Liver (tissue), 8 donors: ENCODE measurements at regions not wholly inside any gene's neighbourhood (a gene's known extent, or its start where the extent isn't known, plus 50 kb on each side); places are given as distances from the start of the nearest gene placed in this dataset.

ENCODE experiments used
- DNase-seq: peaks from one replicate; pipeline ENCODE4 v3.0.0-alpha.2; 2017; ENCODE audit warnings: low spot score
- H3K27ac ChIP-seq, 2 donors: one replicate each; pipeline ENCODE4 v1.7.0; 2013; ENCODE audit warnings: inconsistent platforms in 2 of 2, low read length in 2 of 2, control low read depth in 1 of 2, low read depth in 1 of 2, mild to moderate bottlenecking in 1 of 2
- H3K27me3 ChIP-seq, 4 donors: one replicate each; pipeline versions ENCODE4 v1.6.1 to v1.7.0; 2013; ENCODE audit warnings: low read length in 3 of 4, inconsistent platforms in 1 of 4, mild to moderate bottlenecking in 1 of 4, moderate library complexity in 1 of 4; ENCODE audit not compliant: control insufficient read depth in 4 of 4, insufficient read depth in 4 of 4
- H3K36me3 ChIP-seq, 4 donors: one replicate each; pipeline versions ENCODE4 v1.6.1 to v1.7.0; 2013; ENCODE audit warnings: low read length in 3 of 4, mild to moderate bottlenecking in 3 of 4, low read depth in 1 of 4, moderate library complexity in 1 of 4; ENCODE audit not compliant: control insufficient read depth in 4 of 4, insufficient read depth in 3 of 4
- H3K4me1 ChIP-seq, 4 donors: one replicate each; pipeline versions ENCODE4 v1.6.1 to v1.7.0; 2013; ENCODE audit warnings: low read length in 3 of 4, mild to moderate bottlenecking in 3 of 4, moderate library complexity in 1 of 4; ENCODE audit not compliant: control insufficient read depth in 4 of 4, insufficient read depth in 4 of 4
- H3K4me3 ChIP-seq, 3 donors: one replicate each; pipeline versions ENCODE4 v1.6.1 to v1.7.0; 2013; ENCODE audit warnings: low read length in 3 of 3, control low read depth in 1 of 3, low read depth in 1 of 3, mild to moderate bottlenecking in 1 of 3
- H3K9ac ChIP-seq, 2 donors: one replicate each; pipeline ENCODE4 v1.7.0; 2013; ENCODE audit warnings: low read length in 2 of 2, mild to moderate bottlenecking in 2 of 2, moderate library complexity in 2 of 2, control low read depth in 1 of 2, low read depth in 1 of 2
- H3K9me3 ChIP-seq, 4 donors: one replicate each; pipeline versions ENCODE4 v1.6.1 to v1.7.0; 2013; ENCODE audit warnings: low read length in 3 of 4; ENCODE audit not compliant: control insufficient read depth in 4 of 4
- EGR1 ChIP-seq, 2 donors: IDR thresholded peaks; 2 replicates each; pipeline ENCODE4 v1.6.1; 2016 to 2018; ENCODE audit warnings: antibody characterized with exemption in 2 of 2, low read depth in 2 of 2
- FOXA1 ChIP-seq: IDR thresholded peaks from 2 replicates; pipeline ENCODE4 v1.6.1; 2016; ENCODE audit warnings: antibody characterized with exemption
- FOXA2 ChIP-seq: IDR thresholded peaks from 2 replicates; pipeline ENCODE4 v1.6.1; 2016; ENCODE audit warnings: antibody characterized with exemption
- GABPA ChIP-seq, 2 donors: IDR thresholded peaks in 1 of 2; conservative IDR thresholded peaks in 1 of 2; 2 replicates each; pipeline ENCODE4 v1.6.1; 2016; ENCODE audit warnings: antibody characterized with exemption in 2 of 2, mild to moderate bottlenecking in 1 of 2, moderate library complexity in 1 of 2
- HNF4A ChIP-seq, 2 donors: conservative IDR thresholded peaks; 2 replicates each; pipeline ENCODE4 v1.6.1; 2016; ENCODE audit warnings: antibody characterized with exemption in 2 of 2, mild to moderate bottlenecking in 2 of 2
- NR2F2 ChIP-seq: IDR thresholded peaks from 2 replicates; pipeline ENCODE4 v1.6.1; 2016; ENCODE audit warnings: antibody characterized with exemption
- RAD21 ChIP-seq, 2 donors: IDR thresholded peaks; 2 replicates each; pipeline ENCODE4 v1.6.1; 2016; ENCODE audit warnings: antibody characterized with exemption in 2 of 2, mild to moderate bottlenecking in 2 of 2
- RXRA ChIP-seq, 2 donors: IDR thresholded peaks; 2 replicates each; pipeline ENCODE4 v1.6.1; 2017 to 2018; ENCODE audit warnings: antibody characterized with exemption in 2 of 2, mild to moderate bottlenecking in 1 of 2
- SP1 ChIP-seq: IDR thresholded peaks from 2 replicates; pipeline ENCODE4 v1.6.1; 2018; ENCODE audit warnings: antibody characterized with exemption, mild to moderate bottlenecking
- TAF1 ChIP-seq: conservative IDR thresholded peaks from 2 replicates; pipeline ENCODE4 v1.6.1; 2016; ENCODE audit warnings: antibody characterized with exemption, mild to moderate bottlenecking
- YY1 ChIP-seq: IDR thresholded peaks from 2 replicates; pipeline ENCODE4 v1.6.1; 2016; ENCODE audit warnings: antibody characterized with exemption, mild to moderate bottlenecking
- WGBS: extraction: QIAGEN DNeasy Blood & Tissue Kit; methylation state at CpG from one replicate; pipeline ENCODE4 v1.1.7; 2013; 5-methylcytosine and 5-hydroxymethylcytosine counted together
- TF ChIP-seq, protein P1 (sequence below): IDR thresholded peaks from 2 replicates; pipeline ENCODE4 v1.6.1; 2016; ENCODE audit warnings: antibody characterized with exemption
- TF ChIP-seq, protein P2 (sequence below): fragments of 150-350 bp; IDR thresholded peaks from 2 replicates; pipeline ENCODE4 v1.5.1; 2017; ENCODE audit warnings: improper control_type of control experiment, low read depth, low read length; ENCODE audit not compliant: missing input control
- TF ChIP-seq, protein P3 (sequence below): IDR thresholded peaks from 2 replicates; pipeline ENCODE4 v1.6.1; 2016; ENCODE audit warnings: antibody characterized with exemption
- donor health status: healthy.
- donor health status: healthy.
- donor health status: healthy.
- donor health status: healthy.
- donor health status: healthy.

DNA sequence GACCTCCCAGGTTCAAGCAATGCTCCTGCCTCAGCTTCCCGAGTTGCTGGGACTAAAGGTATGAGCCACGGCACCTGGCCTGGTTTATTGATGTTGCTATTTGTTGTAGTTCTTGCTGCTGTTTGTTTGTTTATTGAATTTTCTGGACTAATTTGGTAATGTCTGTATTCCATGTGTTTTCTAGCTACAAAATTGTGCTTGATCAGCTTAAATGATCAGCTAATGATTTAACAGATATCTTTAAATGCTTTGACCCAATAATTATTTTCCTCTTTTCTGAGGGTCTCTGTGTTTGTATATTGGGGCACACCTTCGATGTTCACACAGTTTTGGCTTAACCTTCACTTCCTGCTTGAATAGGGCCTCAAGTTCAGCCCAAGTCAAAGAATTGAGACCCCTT lies 488.1 kb upstream of the HTR2C start:
- TF ChIP-seq EGR1 (IDR thresholded peaks at IDR 0.05; ENCODE audit: low read depth in 2 of 2) = no peak
- TF ChIP-seq, protein P1, sequence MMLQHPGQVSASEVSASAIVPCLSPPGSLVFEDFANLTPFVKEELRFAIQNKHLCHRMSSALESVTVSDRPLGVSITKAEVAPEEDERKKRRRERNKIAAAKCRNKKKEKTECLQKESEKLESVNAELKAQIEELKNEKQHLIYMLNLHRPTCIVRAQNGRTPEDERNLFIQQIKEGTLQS = no peak
- TF ChIP-seq GABPA (IDR thresholded peaks at IDR 0.05 in 1 of 2, conservative IDR thresholded peaks at IDR 0.05 in 1 of 2) = no peak
- TF ChIP-seq, protein P2, sequence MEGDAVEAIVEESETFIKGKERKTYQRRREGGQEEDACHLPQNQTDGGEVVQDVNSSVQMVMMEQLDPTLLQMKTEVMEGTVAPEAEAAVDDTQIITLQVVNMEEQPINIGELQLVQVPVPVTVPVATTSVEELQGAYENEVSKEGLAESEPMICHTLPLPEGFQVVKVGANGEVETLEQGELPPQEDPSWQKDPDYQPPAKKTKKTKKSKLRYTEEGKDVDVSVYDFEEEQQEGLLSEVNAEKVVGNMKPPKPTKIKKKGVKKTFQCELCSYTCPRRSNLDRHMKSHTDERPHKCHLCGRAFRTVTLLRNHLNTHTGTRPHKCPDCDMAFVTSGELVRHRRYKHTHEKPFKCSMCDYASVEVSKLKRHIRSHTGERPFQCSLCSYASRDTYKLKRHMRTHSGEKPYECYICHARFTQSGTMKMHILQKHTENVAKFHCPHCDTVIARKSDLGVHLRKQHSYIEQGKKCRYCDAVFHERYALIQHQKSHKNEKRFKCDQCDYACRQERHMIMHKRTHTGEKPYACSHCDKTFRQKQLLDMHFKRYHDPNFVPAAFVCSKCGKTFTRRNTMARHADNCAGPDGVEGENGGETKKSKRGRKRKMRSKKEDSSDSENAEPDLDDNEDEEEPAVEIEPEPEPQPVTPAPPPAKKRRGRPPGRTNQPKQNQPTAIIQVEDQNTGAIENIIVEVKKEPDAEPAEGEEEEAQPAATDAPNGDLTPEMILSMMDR = no peak
- TF ChIP-seq TAF1 = no peak
- TF ChIP-seq, protein P3, sequence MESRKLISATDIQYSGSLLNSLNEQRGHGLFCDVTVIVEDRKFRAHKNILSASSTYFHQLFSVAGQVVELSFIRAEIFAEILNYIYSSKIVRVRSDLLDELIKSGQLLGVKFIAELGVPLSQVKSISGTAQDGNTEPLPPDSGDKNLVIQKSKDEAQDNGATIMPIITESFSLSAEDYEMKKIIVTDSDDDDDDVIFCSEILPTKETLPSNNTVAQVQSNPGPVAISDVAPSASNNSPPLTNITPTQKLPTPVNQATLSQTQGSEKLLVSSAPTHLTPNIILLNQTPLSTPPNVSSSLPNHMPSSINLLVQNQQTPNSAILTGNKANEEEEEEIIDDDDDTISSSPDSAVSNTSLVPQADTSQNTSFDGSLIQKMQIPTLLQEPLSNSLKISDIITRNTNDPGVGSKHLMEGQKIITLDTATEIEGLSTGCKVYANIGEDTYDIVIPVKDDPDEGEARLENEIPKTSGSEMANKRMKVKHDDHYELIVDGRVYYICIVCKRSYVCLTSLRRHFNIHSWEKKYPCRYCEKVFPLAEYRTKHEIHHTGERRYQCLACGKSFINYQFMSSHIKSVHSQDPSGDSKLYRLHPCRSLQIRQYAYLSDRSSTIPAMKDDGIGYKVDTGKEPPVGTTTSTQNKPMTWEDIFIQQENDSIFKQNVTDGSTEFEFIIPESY = no peak
- no peak for TF ChIP-seq NR2F2
- TF ChIP-seq SP1 = no peak
- no peak for TF ChIP-seq YY1
- no peak for TF ChIP-seq HNF4A (conservative IDR thresholded peaks at IDR 0.05)
- TF ChIP-seq FOXA2 = no peak
- TF ChIP-seq FOXA1 = no peak
- TF ChIP-seq RAD21 (IDR thresholded peaks at IDR 0.05) = no peak
- Histone ChIP-seq H3K4me3 (no peak overlapping the region), H3K9me3 (peaks cover 0 to 2% (median 0%) of the 10 kb centered on the region in 4 donors), H3K9ac (no peak overlapping the region), H3K4me1 (no peaks in the 10 kb centered on the region), H3K36me3 (no peaks in the 10 kb centered on the region), H3K27ac (no peak overlapping the region), H3K27me3 (no peaks in the 10 kb centered on the region)
- WGBS = 72% methylated on average over 3 of the region's 3 CpGs
- DNase-seq = no peak

DNA sequence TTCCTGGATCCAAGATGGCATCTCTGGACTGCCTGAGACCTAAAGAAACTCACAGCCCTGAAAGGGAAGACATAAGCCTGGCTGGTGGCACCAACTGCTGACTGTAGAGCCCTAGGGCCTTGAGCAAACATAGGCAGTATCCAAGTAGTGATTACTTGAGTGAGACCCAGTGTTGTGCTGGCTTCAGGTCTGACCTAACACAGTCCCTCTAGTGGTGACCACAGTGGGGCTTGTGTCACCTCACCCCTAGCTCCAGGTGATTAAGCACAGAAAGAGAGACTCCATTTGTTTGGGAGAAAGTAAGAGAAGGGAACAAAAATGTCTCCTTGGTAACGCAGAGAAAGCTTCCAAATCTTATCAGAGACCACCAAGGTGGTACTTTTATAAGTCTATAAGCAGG lies 496.3 kb upstream of the HTR2C start:
- H3K36me3 ChIP-seq = no peaks in the 10 kb centered on the region
- H3K27me3 ChIP-seq = no peaks in the 10 kb centered on the region
- WGBS = 72% methylated on average over 1 of the region's 1 CpG
- no peak overlapping the region for H3K27ac ChIP-seq
- no peak overlapping the region for H3K4me3 ChIP-seq
- DNase-seq = no peak
- peaks cover 0 to 5% (median 0%) of the 10 kb centered on the region in 4 donors for H3K9me3 ChIP-seq
- H3K4me1 ChIP-seq = no peaks in the 10 kb centered on the region
- TF ChIP-seq RXRA (IDR thresholded peaks at IDR 0.05) = no peak
- TF ChIP-seq, protein P3 = no peak
- no peak for TF ChIP-seq HNF4A (conservative IDR thresholded peaks at IDR 0.05)
- TF ChIP-seq, protein P2 = no peak
- no peak for TF ChIP-seq GABPA (IDR thresholded peaks at IDR 0.05 in 1 of 2, conservative IDR thresholded peaks at IDR 0.05 in 1 of 2)
- no peak for TF ChIP-seq TAF1
- TF ChIP-seq YY1 = no peak
- TF ChIP-seq, protein P1 = no peak
- TF ChIP-seq FOXA2 = no peak
- no peak for TF ChIP-seq SP1
- no peak overlapping the region for H3K9ac ChIP-seq
